ENCODE measurements at regions not wholly inside any gene's neighbourhood (a gene's known extent, or its start where the extent isn't known, plus 50 kb on each side); places are given as distances from the start of the nearest gene placed in this dataset.

- no peaks in the 10 kb centered on the region for H4K20me1 ChIP-seq (ENCODE audit: insufficient read depth, low read length)
- H3K4me3 ChIP-seq (ENCODE audit: low read depth in 1 of 2, low read length in 2 of 2) = no peak overlapping the region
- H2AFZ ChIP-seq (ENCODE audit: low read depth, low read length) = no peak overlapping the region
- no peaks in the 10 kb centered on the region for H3K9me3 ChIP-seq (ENCODE audit: insufficient read depth, low read length, severe bottlenecking)
- no peak overlapping the region for H3K27ac ChIP-seq (ENCODE audit: low read length)
- H3K79me2 ChIP-seq (ENCODE audit: insufficient read depth, low read length) = no peaks in the 10 kb centered on the region
- no peak overlapping the region for H3K4me2 ChIP-seq (ENCODE audit: insufficient read depth, low read length)
- H3K36me3 ChIP-seq (ENCODE audit: insufficient read depth, low read length) = no peaks in the 10 kb centered on the region
- no peak overlapping the region for H3K9ac ChIP-seq (ENCODE audit: low read depth, low read length)
- no peak for DNase-seq
- TF ChIP-seq CTCF (IDR thresholded peaks at IDR 0.05; ENCODE audit: borderline replicate concordance, extremely low read depth, low read length, poor library complexity, severe bottlenecking) (no peak), EZH2 (IDR thresholded peaks at IDR 0.05; ENCODE audit: borderline replicate concordance, low read depth, low read length, severe bottlenecking) (no peak)
- ATAC-seq (ENCODE audit: insufficient read depth, low read depth) = no peak
- H3K4me1 ChIP-seq (ENCODE audit: insufficient read depth, low read length) = no peaks in the 10 kb centered on the region
- H3K27me3 ChIP-seq (ENCODE audit: insufficient read depth, low read length, poor library complexity) = no peaks in the 10 kb centered on the region
These were observed 81.4 kb upstream of the KIAA1217 start for GRCh38 chr10:24127516-24127915.

- DNase-seq = no peak
- Histone ChIP-seq H3K27ac (ENCODE audit: low read length) (no peak overlapping the region), H3K4me1 (ENCODE audit: insufficient read depth, low read length) (no peaks in the 10 kb centered on the region), H2AFZ (ENCODE audit: low read depth, low read length) (no peak overlapping the region), H3K9me3 (ENCODE audit: insufficient read depth, low read length, severe bottlenecking) (no peaks in the 10 kb centered on the region), H4K20me1 (ENCODE audit: insufficient read depth, low read length) (no peaks in the 10 kb centered on the region), H3K36me3 (ENCODE audit: insufficient read depth, low read length) (no peaks in the 10 kb centered on the region), H3K79me2 (ENCODE audit: insufficient read depth, low read length) (no peaks in the 10 kb centered on the region), H3K9ac (ENCODE audit: low read depth, low read length) (no peak overlapping the region), H3K27me3 (ENCODE audit: insufficient read depth, low read length, poor library complexity) (no peaks in the 10 kb centered on the region), H3K4me2 (ENCODE audit: insufficient read depth, low read length) (no peak overlapping the region), H3K4me3 (ENCODE audit: low read depth in 1 of 2, low read length in 2 of 2) (no peak overlapping the region)
- TF ChIP-seq EZH2 (IDR thresholded peaks at IDR 0.05; ENCODE audit: borderline replicate concordance, low read depth, low read length, severe bottlenecking) (no peak), CTCF (IDR thresholded peaks at IDR 0.05; ENCODE audit: borderline replicate concordance, extremely low read depth, low read length, poor library complexity, severe bottlenecking) (no peak)
- ATAC-seq (ENCODE audit: insufficient read depth, low read depth) = no peak
These were observed 80.7 kb upstream of the KIAA1217 start for GRCh38 chr10:24128066-24128730.

GRCh38 chr10:24132741-24133140, 76.2 kb upstream of the KIAA1217 start:
- no peaks in the 10 kb centered on the region for H3K4me1 ChIP-seq (ENCODE audit: insufficient read depth, low read length)
- ATAC-seq (ENCODE audit: insufficient read depth, low read depth) (no peak), DNase-seq (no peak)
- no peaks in the 10 kb centered on the region for H3K79me2 ChIP-seq (ENCODE audit: insufficient read depth, low read length)
- H3K27me3 ChIP-seq (ENCODE audit: insufficient read depth, low read length, poor library complexity) = no peaks in the 10 kb centered on the region
- no peaks in the 10 kb centered on the region for H4K20me1 ChIP-seq (ENCODE audit: insufficient read depth, low read length)
- H3K4me2 ChIP-seq (ENCODE audit: insufficient read depth, low read length) = no peak overlapping the region
- H3K36me3 ChIP-seq (ENCODE audit: insufficient read depth, low read length) = no peaks in the 10 kb centered on the region
- H3K27ac ChIP-seq (ENCODE audit: low read length) = no peak overlapping the region
- H2AFZ ChIP-seq (ENCODE audit: low read depth, low read length) = no peak overlapping the region
- no peak overlapping the region for H3K9ac ChIP-seq (ENCODE audit: low read depth, low read length)
- no peak overlapping the region for H3K4me3 ChIP-seq (ENCODE audit: low read depth in 1 of 2, low read length in 2 of 2)
- H3K9me3 ChIP-seq (ENCODE audit: insufficient read depth, low read length, severe bottlenecking) = no peaks in the 10 kb centered on the region
- TF ChIP-seq EZH2 (IDR thresholded peaks at IDR 0.05; ENCODE audit: borderline replicate concordance, low read depth, low read length, severe bottlenecking) (no peak), CTCF (IDR thresholded peaks at IDR 0.05; ENCODE audit: borderline replicate concordance, extremely low read depth, low read length, poor library complexity, severe bottlenecking) (no peak)

All from DND-41 (cell line).